Natural killer cell (primary cell): ENCODE measurements at regions not wholly inside any gene's neighbourhood (a gene's known extent, or its start where the extent isn't known, plus 50 kb on each side); places are given as distances from the start of the nearest gene placed in this dataset.

Experiments used
- ATAC-seq, 3 donors: fragments of 150-1000 bp in 2 of 3; fragments of 200-7000 bp in 1 of 3; cut with Tn5 transposase; 1 replicate in 1 of 3; 2 replicates in 2 of 3; pipeline ENCODE4 v1.10.0; 2021; ENCODE audit warnings: mild to moderate bottlenecking in 2 of 3, moderate library complexity in 2 of 3
- DNase-seq, 2 donors: peaks; one replicate each; pipeline versions ENCODE4 v3.0.0 to v3.0.0-alpha.2; 2013 to 2021; ENCODE audit warnings: mixed read lengths in 1 of 2
- H3K27ac ChIP-seq: one replicate; pipeline ENCODE4 v1.5.1; 2013; ENCODE audit warnings: mild to moderate bottlenecking, low read length
- H3K27me3 ChIP-seq: one replicate; pipeline ENCODE4 v1.6.1; 2013; ENCODE audit warnings: low read length; ENCODE audit not compliant: control insufficient read depth, insufficient read depth
- H3K36me3 ChIP-seq: one replicate; pipeline ENCODE4 v1.6.1; 2013; ENCODE audit warnings: low read length; ENCODE audit not compliant: control insufficient read depth, insufficient read depth
- H3K4me1 ChIP-seq: one replicate; pipeline ENCODE4 v1.6.1; 2013; ENCODE audit warnings: low read length; ENCODE audit not compliant: control insufficient read depth, insufficient read depth
- H3K4me3 ChIP-seq: one replicate; pipeline ENCODE4 v1.5.1; 2013; ENCODE audit warnings: low read length
- H3K9me3 ChIP-seq: one replicate; pipeline ENCODE4 v1.6.1; 2013; ENCODE audit warnings: low read length; ENCODE audit not compliant: control insufficient read depth, insufficient read depth
- H3K27ac Mint-ChIP-seq, 2 donors: one replicate each; pipeline ENCODE4 v1.8.0; 2022; ENCODE audit warnings: mild to moderate bottlenecking in 2 of 2, mixed read lengths in 2 of 2, moderate library complexity in 1 of 2
- H3K27me3 Mint-ChIP-seq, 2 donors: one replicate each; pipeline ENCODE4 v1.8.0; 2022; ENCODE audit warnings: low read depth in 2 of 2, mixed read lengths in 2 of 2
- H3K36me3 Mint-ChIP-seq: one replicate; pipeline ENCODE4 v1.8.0; 2022; ENCODE audit warnings: mixed read lengths
- H3K4me1 Mint-ChIP-seq, 2 donors: one replicate each; pipeline ENCODE4 v1.8.0; 2022; ENCODE audit warnings: mixed read lengths in 2 of 2
- H3K4me3 Mint-ChIP-seq: one replicate; pipeline ENCODE4 v1.8.0; 2022; ENCODE audit warnings: mild to moderate bottlenecking, moderate library complexity, mixed read lengths
- H3K9me3 Mint-ChIP-seq, 2 donors: one replicate each; pipeline ENCODE4 v1.8.0; 2022; ENCODE audit warnings: mixed read lengths in 2 of 2
- WGBS: methylation state at CpG from one replicate; pipeline ENCODE4 v1.1.7; 2013; ENCODE audit warnings: missing lambda C conversion rate; ENCODE audit not compliant: insufficient coverage; 5-methylcytosine and 5-hydroxymethylcytosine counted together
- intact Hi-C: fragments of 100-400 bp; cut with micrococcal nuclease; formaldehyde crosslinking; loops from one replicate; pipeline ENCODE4 v1.14.2; 2022
- TF ChIP-seq, protein P1 (sequence below): fragments of 200-600 bp; IDR thresholded peaks from one replicate; pipeline ENCODE4 v1.8.0; 2022; ENCODE audit warnings: antibody characterized with exemption

DNA sequence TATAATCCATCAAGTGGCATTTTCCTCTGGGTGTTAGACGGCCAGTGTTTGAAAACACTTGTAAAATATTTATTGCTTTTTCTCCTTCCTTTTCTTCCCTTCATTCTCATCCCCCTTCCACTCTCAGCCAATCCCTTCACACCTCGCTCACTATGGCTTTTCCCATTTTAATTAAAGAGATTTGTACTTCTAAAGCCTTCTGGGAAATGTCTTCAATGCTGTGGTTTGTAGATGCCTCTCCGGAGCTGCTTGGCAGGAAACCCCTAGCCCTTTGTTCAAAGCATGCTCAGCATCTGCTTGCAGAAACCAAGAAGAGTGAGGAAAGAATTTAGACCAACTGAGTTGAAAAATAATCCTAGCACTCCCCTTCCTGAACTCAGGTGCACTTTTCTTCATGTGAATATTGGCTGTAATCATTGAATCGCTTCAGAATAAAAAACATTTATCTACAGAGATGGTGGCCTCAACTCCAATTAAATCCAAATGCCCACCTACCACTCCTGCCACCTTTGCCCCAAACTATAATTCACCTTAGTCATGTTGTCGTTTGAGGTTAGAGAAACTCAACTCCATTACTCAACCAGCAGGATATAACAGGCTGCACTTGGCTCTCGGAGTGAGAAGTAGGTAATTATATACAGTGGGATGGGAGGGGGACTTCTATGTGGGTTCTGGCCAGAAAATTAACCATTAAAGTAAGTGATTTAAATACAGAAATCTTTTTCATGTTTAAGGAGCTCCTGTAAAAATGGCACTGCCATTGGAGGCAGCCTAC is 659.4 kb upstream of the CAMK1G start:
- Mint-ChIP-seq H3K4me3 (no peak overlapping the region), H3K27me3 (no peaks in the 10 kb centered on the region), H3K27ac (no peak overlapping the region), H3K9me3 (peaks cover 0 to 7% of the 10 kb centered on the region in 2 donors), H3K36me3 (no peaks in the 10 kb centered on the region), H3K4me1 (no peaks in the 10 kb centered on the region)
- Histone ChIP-seq H3K36me3 (no peaks in the 10 kb centered on the region), H3K9me3 (no peaks in the 10 kb centered on the region), H3K4me3 (no peak overlapping the region), H3K4me1 (no peaks in the 10 kb centered on the region), H3K27me3 (no peaks in the 10 kb centered on the region), H3K27ac (no peak overlapping the region)
- WGBS: 35% methylated on average over 4 of the region's 6 CpGs
- intact Hi-C loops: no loop called here
- no peak for DNase-seq
- TF ChIP-seq, protein P1, sequence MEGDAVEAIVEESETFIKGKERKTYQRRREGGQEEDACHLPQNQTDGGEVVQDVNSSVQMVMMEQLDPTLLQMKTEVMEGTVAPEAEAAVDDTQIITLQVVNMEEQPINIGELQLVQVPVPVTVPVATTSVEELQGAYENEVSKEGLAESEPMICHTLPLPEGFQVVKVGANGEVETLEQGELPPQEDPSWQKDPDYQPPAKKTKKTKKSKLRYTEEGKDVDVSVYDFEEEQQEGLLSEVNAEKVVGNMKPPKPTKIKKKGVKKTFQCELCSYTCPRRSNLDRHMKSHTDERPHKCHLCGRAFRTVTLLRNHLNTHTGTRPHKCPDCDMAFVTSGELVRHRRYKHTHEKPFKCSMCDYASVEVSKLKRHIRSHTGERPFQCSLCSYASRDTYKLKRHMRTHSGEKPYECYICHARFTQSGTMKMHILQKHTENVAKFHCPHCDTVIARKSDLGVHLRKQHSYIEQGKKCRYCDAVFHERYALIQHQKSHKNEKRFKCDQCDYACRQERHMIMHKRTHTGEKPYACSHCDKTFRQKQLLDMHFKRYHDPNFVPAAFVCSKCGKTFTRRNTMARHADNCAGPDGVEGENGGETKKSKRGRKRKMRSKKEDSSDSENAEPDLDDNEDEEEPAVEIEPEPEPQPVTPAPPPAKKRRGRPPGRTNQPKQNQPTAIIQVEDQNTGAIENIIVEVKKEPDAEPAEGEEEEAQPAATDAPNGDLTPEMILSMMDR: no peak
- ATAC-seq: no peak

GRCh38 chr1:208924928-208925327 is 658.6 kb upstream of the CAMK1G start:
- WGBS: 47% methylated on average over 5 of the region's 5 CpGs
- H3K4me1 ChIP-seq: no peaks in the 10 kb centered on the region
- Mint-ChIP-seq H3K27ac (no peak overlapping the region), H3K4me3 (no peak overlapping the region), H3K4me1 (no peaks in the 10 kb centered on the region), H3K27me3 (no peaks in the 10 kb centered on the region), H3K36me3 (no peaks in the 10 kb centered on the region), H3K9me3 (peaks cover 0 to 6% of the 10 kb centered on the region in 2 donors)
- intact Hi-C loops: no loop called here
- DNase-seq: no peak
- H3K36me3 ChIP-seq: no peaks in the 10 kb centered on the region
- H3K4me3 ChIP-seq: no peak overlapping the region
- ATAC-seq: no peak
- no peaks in the 10 kb centered on the region for H3K9me3 ChIP-seq
- TF ChIP-seq, protein P1: no peak
- H3K27ac ChIP-seq: no peak overlapping the region
- H3K27me3 ChIP-seq: no peaks in the 10 kb centered on the region

DNA sequence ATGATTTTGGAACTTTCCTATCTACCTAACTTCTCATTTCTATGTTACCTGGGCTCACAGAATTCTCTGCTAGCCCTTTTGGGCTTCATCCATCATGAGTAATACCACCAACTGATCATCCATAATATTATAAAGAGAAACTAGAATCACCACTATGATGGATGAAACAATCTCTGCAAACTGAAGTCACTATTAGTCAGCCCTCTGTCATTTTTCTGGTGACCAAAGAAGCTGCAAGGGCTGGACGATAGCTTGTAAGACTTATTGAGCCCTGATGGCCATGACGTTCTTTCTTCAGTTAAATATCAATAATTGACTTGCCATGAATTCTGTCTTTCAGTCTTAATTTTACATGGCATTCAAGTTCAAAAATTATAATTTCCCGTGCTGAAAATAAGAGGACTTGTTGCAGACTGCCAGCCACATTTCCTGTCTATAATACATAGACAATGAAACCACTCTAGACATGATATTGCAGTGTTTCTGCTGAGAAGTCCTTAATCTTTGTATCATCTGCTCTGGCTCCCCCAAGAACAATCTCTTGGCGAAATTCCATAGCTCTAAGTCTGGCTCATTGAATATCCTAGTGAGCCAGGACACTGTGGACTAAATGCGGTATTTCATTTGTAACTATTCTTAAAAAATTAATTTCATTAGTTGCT is 655.0 kb upstream of the CAMK1G start:
- Mint-ChIP-seq H3K36me3 (no peaks in the 10 kb centered on the region), H3K4me1 (no peaks in the 10 kb centered on the region), H3K27ac (no peak overlapping the region), H3K4me3 (no peak overlapping the region), H3K27me3 (no peaks in the 10 kb centered on the region), H3K9me3 (peaks cover 2 to 3% of the 10 kb centered on the region in 2 donors)
- H3K4me3 ChIP-seq: no peak overlapping the region
- H3K4me1 ChIP-seq: no peaks in the 10 kb centered on the region
- H3K27me3 ChIP-seq: no peaks in the 10 kb centered on the region
- TF ChIP-seq, protein P1: no peak
- no peak overlapping the region for H3K27ac ChIP-seq
- intact Hi-C loops: no loop called here
- no peak for DNase-seq
- no peaks in the 10 kb centered on the region for H3K36me3 ChIP-seq
- no peaks in the 10 kb centered on the region for H3K9me3 ChIP-seq
- 86% methylated on average over 5 of the region's 5 CpGs for WGBS
- no peak for ATAC-seq
